H4 (cell line): ENCODE measurements at regions not wholly inside any gene's neighbourhood (a gene's known extent, or its start where the extent isn't known, plus 50 kb on each side); places are given as distances from the start of the nearest gene placed in this dataset.

ENCODE experiments used
- DNase-seq: peaks from one replicate; pipeline ENCODE4 v3.0.0-alpha.2; 2015; ENCODE audit warnings: low spot score

DNA sequence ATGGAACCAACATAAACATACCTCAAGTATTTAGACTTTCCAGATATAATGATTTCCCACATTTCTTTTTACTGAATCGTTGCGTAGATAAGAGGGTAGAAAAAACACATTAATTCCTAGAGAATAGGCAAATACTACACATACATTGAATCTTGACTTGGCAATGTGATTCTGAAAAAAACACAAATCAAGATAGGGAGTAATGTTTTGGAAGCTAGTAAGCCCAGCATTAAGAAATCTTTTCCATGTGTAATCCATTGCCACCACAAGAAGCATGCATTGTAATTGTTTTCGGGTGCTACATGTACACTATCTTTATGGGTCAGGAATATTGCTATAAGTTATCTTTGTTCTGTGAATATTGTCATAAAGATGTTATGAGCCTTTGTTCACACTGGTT, 269.8 kb upstream of the PDGFD start:
- no peak for DNase-seq

DNA sequence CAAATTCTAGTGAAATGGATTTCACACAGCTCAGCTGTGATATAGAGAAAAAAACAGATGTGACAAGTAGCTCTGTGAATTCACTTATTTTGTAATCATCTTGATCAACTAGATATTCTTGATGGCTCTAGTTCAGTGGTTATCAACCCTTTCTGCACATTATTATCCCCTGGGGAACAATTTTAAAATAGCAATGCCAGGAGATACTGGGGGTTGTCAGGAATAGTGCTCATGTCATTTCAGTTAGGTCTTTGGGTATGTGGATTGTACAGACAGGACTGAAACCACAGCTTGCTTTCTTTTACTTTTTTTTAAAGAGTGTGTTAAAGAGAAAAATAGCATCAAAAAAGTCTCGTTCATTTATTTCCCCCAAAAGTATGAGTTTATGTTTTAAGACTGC, 269.0 kb upstream of the PDGFD start:
- no peak for DNase-seq

DNA sequence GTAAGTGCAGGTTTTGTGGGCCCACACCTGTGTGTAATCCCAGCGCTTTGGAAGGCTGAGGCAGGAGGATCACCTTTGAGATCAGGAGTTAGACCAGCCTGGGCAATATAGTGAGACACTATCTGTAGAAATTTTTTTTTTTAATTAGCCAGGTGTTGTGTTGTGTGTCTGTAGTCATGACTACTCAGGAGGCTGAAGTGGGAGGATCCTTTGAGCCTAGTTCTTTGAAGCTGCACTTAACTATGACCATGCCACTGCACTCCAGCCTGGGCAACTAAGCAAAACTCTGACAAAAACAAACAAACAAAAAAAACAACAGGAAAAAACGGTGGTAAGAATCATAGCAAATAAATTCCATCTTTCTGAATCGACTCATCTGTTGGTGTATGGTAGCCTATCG, 268.6 kb upstream of the PDGFD start:
- no peak for DNase-seq

DNA sequence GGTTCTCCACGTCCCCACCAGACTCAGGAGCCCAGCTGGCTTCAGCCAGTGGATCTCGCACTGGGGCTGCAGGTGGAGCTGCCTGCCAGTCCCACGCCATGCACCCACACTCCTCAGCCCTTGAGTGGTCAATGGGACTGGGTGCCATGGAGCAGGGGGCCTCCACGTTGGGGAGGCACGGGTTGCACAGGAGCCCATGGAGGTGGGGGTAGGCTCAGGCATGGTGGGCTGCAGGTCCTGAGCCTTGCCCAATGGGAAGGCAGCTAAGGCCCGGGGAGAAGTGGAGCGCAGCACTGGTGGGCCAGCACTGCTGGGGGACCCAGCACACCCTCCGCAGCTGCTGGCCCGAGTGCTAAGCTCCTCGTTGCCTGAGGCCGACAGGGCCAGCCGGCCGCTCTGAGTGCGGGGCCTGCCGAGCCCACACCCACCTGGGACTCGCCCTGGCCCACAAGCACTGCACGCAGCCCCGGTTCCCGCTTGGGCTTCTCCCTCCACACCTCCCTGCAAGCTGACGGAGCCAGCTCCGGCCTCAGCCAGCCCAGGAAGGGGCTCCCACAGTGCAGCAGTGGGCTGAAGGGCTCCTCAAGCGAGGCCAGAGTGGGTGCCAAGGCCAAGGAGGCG, 258.5 kb upstream of the PDGFD start:
- DNase-seq, result no peak

DNA sequence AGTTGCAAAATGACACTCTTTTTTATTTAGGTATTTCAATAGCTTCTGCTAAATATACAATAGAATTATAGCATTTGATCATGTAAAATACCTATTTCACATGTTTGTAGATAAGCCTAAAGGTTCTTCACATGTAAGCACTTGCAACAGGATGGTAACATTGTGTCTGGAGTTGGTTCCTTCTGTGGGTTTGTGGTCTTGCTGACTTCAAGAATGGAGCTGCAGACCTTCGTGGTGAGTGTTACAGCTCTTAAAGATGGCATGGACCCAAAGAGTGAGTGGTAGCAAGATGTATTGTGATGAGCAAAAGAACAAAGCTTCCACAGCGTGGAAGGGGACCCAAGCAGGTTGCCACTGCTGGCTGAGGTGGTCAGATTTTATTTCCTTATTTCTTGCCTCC, 246.4 kb upstream of the PDGFD start:
- DNase-seq, result no peak

DNA sequence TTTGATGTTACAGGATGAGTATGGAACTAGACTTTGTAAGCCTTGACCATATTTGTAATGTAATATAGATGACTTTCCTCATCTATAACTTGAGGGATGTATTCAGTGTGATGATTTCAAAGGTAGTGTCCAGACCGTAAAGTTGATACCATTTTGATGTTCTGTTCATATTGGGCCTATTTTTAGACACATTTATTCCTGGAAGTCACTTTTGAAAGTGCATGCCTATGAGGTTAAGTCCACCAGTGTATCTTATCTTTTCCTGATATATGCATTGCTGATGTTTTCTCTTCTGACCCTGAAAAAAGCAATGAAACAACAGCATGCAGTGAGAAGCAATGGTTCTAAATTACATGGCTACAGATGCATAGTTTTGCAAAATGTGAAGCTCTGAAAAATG, 244.7 kb upstream of the PDGFD start:
- DNase-seq, result no peak

DNA sequence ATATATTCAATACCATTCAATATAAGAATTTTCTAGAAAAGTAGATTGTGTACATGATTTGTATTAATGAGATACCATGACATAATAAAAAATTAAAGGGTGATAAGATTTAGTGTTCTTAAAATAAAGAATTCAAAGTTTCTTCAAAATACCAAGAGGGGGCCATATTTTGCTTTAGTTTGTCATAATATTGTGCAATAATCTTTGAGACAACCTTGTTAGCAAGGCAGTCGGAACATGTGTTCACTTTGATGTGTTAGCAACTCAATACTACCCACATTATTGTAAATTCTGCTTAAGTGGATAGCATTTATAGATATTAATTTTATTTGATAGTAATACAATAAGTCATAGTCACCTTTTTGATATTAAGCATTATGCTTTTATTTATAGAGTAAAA, 241.3 kb upstream of the PDGFD start:
- no peak for DNase-seq

DNA sequence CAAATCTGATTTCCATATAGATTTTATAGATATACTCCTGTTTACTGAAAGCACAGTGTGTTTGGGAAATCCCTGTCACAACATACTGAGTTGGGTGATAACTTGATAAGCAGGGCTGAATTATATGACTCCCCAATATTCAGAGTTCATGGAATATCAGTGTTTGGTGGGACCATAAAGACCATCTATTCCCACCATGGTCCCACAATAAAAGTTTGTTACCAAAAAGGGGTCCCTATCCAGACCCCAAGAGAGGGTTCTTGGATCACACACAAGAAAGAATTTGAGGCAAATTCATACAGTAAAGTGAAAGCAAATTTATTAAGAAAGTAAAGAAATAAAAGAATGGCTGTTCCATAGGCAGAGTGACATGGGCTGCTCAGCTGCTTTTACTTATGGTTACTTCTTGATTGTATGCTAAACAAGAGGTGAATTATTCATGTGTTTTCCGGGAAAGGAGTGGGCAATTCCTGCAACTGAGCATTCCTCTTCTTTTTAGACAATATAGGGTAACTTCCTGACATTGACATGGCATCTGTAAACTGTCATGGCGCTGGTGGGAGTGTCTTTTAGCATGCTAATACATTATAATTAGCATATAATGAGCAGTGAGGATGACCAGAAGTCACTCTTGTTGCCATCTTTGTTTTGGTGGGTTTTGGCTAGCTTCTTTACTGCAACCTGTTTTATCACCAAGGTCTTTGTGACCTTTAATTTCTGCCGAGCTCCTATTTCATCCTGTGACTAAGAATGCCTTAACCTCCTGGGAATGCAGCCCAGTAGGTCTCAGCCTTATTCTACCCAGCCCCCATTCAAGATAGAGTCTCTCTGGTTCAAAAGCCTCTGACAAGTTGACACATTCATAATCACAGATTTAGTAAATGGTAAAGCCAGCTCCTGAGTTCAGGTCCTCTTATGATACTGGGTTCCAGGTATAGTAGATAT, 240.6 kb upstream of the PDGFD start:
- DNase-seq, result no peak

DNA sequence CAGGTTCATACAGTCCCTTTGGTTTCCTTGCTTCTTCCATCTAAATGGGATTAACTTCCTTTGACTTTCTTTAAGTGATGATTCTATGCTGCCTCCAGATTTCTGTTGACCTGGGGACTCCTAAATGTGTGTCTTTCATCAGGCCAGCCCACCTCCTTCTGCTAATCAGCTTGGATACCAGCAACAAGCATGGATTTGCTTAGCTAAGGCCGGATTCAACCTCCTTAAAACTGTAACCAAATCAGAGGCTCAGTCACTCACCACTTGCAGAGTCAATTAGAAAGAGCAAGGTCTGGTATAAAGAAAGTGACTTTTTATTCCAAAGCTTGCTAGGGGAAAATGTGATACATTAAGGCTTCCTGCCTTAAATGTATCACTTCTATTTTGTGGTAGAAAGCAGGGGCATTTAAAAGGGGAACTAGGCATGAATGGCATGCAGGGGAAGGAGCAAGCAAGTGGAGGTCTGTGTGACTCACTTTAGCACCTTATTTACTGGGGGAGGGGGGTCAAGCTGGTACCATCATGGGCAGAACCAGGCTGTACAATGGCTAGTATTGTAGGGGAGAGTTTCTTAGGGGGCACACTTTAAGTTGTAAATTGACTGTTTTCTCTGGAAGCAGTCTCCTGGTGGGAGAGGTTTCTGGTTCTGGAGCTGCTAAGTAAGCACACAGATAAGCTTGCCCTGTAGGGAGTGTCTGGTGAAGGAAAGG, 239.0 kb upstream of the PDGFD start:
- DNase-seq, result no peak

DNA sequence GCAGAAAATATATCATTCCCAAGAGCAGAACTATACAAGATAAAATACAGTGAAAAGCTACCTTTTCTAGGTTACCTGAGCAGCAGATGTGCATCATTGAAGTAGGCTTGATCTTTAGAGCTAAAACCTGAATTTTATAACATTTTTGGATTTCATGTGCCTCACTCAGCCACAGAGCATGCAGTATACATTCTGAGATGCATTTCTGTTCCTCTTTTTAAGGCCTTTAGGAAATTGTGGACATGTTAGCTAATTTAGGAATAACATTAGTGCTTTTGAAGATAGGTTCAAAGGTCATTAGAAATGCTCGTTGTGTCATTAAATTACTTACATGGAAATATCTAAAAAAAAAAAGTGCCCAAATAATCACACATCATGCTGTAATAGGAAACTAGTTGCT, 230.6 kb upstream of the PDGFD start:
- DNase-seq, result no peak

DNA sequence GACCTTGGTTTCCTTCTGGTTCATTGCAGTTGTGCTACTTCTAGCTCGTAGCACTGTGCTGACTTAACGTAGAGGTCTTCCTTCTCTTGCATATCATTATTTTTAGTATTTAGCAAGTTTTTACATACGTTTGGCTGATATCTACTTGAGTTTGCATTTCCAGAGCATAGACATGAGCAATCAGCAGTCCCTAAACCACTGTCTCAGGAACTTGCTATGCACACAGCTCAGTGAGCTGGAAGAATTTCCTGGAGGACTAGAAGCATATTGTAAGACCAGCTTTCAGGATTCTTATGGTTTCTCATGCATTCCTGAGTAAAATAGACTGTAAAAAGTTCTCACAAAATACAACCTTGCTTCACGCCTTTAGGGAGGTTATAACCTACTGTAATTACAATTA, 226.7 kb upstream of the PDGFD start:
- DNase-seq, result no peak

DNA sequence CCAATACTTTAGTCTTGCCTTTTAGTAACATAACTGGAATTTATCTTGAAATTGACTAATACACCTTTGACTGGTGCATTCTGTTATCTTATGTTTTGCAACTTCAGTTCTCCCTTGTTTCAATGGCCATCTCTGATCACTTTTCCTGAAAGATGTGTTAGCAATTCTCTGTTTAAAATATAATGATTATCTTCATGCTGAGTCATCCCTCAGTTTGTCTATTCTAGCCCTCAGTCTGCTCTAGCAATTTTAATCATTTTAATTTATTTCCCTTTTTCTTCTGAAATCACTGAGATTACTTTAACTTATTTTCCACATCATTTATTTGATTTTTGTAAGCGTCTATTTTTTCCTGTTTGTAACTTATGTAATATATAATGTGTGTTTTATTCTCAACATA, 221.9 kb upstream of the PDGFD start:
- DNase-seq, result no peak

DNA sequence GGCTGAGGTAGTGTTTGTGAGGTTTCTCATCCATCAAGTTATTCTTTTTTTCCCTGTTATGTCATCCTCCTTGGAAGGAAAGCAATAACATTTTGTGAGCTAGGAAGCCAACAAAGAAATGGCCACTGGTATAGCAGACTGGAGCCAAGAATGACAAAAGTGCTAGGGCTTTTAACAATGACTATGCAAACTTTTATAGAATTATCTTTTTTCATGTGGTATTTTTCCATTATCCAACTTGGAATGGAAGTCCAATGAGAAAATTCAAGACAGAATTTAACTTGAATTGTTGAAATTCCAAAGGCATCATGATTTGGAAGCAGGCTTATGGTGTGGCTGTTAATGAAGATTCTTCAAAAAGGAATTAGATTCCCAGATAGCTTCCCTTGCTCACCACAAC, 216.4 kb upstream of the PDGFD start:
- no peak for DNase-seq

DNA sequence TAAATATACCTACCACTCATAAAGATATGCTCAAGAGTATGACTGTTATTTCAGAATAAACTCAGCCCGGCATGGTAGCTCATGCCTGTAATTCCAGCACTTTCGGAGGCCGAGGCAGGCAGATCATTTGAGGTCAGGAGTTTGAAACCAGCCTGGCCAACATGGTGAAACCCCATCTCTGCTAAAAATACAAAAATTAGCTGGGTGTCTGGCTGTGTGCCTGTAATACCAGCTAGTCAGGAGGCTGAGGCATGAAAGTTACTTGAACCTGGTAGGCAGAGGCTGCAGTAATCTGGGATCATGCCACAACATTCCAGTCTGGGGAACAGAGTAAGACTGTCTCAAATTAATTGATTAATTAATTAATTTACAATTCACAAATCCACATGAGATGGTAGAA, 208.2 kb upstream of the PDGFD start:
- DNase-seq, result no peak

DNA sequence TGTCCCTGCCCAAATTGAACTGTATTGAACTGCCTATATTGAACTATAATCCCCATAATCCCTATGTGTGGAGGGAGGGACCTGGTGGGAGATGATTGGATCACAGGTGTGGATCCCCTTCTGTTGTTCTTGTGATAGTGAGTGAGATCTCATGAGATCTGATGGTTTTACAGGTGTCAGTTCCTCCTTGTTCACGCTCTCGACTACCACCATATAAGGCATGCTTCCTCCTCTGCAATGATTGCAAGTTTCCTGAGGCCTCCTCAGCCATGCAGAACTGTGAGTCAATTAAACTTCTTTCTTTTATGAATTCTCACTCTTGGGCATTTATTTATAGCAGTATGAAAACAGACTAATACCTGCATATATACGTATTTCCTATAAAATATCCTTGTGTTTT, 206.5 kb upstream of the PDGFD start:
- no peak for DNase-seq

DNA sequence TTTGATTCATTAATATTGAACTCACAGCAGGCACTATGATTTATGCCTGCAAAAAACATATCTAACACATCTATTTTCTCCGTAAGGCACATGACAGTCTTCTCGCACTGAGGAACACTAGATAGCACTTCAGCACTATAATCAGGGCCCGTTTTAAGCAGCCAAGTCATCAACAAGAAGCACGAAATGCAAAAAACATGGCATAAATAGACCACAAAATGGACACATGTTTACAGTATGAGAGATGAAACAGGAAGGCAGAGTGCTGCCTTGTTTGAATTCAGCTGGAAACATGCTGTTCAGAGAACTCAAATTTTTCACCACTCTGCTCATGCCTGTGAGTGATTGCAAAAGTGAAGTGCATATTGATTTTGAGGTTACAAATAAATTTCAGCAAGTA, 205.8 kb upstream of the PDGFD start:
- DNase-seq, result no peak

DNA sequence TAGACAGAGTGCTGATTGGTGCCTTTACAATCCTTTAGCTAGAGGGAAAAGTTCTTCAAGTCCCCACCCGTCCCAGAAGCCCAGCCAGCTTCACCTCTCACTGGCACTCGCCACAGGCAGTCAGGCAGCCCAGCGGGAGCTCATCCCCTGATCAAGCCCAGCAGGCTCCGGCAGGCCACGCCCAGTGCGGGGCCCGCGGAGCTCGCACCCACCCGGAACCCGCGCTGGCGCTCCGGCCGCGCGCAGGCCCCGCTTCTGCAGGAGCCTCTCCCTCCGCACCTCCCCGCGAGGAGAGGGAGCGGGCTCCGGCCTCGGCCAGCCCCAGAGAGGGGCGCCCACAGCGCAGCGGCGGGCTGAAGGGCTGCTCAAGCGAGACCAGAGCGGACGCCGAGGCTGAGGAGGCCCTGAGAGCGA, 202.4 kb upstream of the PDGFD start:
- DNase-seq, result no peak

DNA sequence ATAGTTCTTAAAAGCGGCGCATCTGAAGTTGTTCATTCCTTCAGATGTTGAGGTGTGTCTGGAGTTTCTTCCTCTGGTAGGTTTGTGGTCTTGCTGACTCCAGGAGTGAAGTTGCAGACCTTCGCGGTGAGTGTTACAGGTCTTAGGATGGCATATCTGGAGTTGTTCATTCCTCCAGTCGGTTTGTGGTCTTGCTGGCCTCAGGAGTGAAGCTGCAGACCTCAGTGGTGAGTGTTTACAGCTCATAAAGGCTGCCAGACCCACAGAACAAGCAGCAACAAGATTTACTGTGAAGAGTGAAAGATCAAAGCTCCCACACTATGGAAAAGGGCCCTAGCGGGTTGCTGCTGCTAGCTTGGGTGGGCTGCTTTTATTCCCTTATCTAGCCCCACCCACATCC, 201.7 kb upstream of the PDGFD start:
- DNase-seq, result no peak

DNA sequence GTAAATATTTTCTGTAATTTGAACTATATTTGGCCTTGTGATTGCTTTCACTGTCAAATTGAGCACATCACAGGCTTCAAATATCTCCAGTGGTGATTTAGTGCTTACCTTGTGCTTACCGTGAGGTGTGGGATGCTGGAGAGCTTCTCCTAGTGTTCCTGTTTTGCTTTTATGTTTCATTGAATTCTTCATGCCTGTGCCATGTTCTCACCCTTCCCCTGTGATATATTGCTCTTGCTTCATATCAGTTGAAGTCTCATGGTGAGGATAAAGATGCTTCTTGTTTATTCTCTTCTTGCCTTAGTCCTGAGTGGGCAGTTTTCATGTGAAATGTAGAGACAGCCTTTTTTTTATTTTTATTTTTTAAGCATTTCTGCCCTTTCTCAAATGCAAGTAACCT, 198.0 kb upstream of the PDGFD start:
- no peak for DNase-seq

DNA sequence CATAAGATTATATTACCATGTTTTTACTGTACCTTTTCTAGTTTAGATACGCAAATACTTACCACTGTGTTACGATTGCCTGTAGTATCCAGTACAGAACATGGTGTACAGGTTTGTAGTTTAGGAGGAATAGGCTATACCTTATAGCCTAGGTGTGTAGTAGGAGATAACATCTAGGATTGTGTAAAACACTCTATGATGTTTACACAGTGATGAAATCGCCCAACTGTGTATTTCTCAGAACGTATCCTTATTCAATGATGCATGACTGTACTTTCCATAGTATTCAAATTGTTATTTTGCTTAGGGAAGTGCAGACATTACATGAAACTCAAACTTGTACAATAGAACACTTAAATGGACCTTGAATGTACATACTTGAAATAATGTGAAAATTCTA, 188.1 kb upstream of the PDGFD start:
- DNase-seq, result no peak

DNA sequence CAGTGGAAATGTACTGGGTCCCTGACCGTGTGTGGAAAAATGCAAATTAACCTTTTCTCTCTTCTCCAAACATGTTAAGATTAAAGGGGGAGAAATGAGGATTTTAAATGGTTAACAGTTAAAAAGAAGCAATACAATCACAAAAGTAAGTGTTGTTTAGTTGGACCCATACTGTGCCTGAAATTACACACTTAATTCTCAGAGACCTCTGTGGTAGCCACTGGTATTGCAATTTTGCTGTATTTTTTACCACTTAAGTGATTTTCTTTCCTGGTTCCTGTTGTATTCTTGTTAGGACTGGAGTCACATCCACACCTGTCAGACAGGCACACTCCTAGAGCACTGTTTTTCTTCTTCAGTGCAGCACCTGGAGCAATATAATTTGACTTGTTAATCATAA, 179.6 kb upstream of the PDGFD start:
- DNase-seq, result peak; percentile 11

DNA sequence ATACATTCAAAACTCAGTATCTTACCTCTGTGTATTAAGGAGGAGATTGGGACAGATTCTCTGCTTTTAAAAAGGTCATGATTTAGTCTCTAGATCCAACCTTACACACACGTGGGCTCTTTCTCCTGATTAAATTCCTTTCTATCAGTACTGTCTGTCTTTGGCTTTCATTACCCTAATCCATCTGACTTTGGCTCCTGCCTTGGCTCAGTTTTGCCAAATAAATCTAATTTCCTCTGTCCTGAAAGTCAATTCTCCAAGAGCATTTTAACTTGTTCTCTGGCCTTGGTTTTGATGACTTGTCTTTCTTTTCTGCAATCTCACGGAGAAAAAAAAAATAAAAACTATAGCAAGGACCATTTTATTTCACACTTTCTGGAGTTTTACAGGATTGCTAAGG, 176.6 kb upstream of the PDGFD start:
- DNase-seq, result no peak

DNA sequence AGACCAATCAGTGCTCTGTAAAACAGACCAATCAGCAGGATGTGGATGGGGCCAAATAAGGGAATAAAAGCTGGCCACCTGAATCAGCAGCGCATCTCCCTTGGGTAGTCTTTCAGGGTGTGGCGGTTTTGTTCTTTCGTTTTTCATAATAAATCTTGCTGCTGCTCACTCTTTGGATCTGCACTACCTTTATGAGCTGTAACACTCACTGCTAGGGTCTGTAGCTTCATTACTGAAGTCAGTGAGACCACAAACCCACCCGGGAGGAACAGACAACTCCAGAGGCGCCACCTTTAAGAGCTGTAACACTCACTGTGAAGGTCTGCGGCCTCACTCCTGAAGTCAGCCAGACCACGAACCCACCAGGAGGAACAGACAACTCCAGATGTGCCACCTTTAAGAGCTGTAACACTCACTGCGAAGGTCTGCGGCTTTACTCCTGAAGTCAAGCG, 175.5 kb upstream of the PDGFD start:
- no peak for DNase-seq
